Adrenal gland (tissue), 9 donors: ENCODE measurements at regions not wholly inside any gene's neighbourhood (a gene's known extent, or its start where the extent isn't known, plus 50 kb on each side); places are given as distances from the start of the nearest gene placed in this dataset.

Source experiments
- DNase-seq, 7 donors: peaks; one replicate each; pipeline ENCODE4 v3.0.0-alpha.2; 2019 to 2020
- H3K27ac ChIP-seq, 5 donors: fragments of 200-600 bp; sonication (generic) in 4 of 5; 1 replicate in 3 of 5; 2 replicates in 2 of 5; pipeline versions ENCODE4 v1.5.1 to v1.8.0; 2016 to 2020; ENCODE audit warnings: mild to moderate bottlenecking in 1 of 5
- H3K27me3 ChIP-seq: fragments of 200-600 bp; 2 replicates; pipeline ENCODE4 v1.8.0; 2021
- H3K36me3 ChIP-seq, 2 donors: fragments of 200-600 bp; replicated peaks in 1 of 2; 1 replicate in 1 of 2; 2 replicates in 1 of 2; pipeline versions ENCODE4 v1.5.1 to v1.8.0; 2018 to 2022
- H3K4me1 ChIP-seq, 2 donors: fragments of 200-600 bp; replicated peaks in 1 of 2; 1 replicate in 1 of 2; 2 replicates in 1 of 2; pipeline versions ENCODE4 v1.5.1 to v1.8.0; 2018 to 2021
- H3K4me3 ChIP-seq, 4 donors: fragments of 200-600 bp; sonication (generic) in 3 of 4; one replicate each; pipeline ENCODE4 v1.5.1; 2016 to 2018
- H3K9me3 ChIP-seq, 3 donors: fragments of 200-600 bp; sonication (generic) in 1 of 3; replicated peaks in 1 of 3; 1 replicate in 2 of 3; 2 replicates in 1 of 3; pipeline versions ENCODE4 v1.5.1 to v1.8.0; 2016 to 2021
- POLR2A ChIP-seq, 2 donors: fragments of 450-650 bp; IDR thresholded peaks; one replicate each; pipeline ENCODE4 v1.6.1; 2017; ENCODE audit warnings: antibody characterized with exemption in 2 of 2, mild to moderate bottlenecking in 2 of 2, moderate library complexity in 1 of 2
- WGBS, 4 donors: extraction: QIAGEN DNeasy Blood & Tissue Kit in 2 of 4; methylation state at CpG; one replicate each; pipeline versions ENCODE4 v1.1.5 to v1.1.7; 2013 to 2017; 5-methylcytosine and 5-hydroxymethylcytosine counted together
- intact Hi-C, 2 donors: fragments of 100-400 bp; cut with DNase I; formaldehyde crosslinking; loops; one replicate each; pipeline versions ENCODE4 v1.14.1 to v1.15.0; 2022 to 2023
- TF ChIP-seq, protein P1 (sequence below), 6 experiments: fragments of 450-650 bp in 4 of 6; fragments of 200-600 bp in 2 of 6; sonication (generic) in 1 of 6; IDR thresholded peaks; 1 replicate in 5 of 6; 2 replicates in 1 of 6; pipeline versions ENCODE4 v1.5.1 to v1.8.0; 2016 to 2021; ENCODE audit warnings: antibody characterized with exemption in 6 of 6, mild to moderate bottlenecking in 2 of 6, moderate library complexity in 1 of 6
- donor health status: healthy with polysubstance abuse.
- donor health status: Bipolar disorder and iron deficiency.
- donor health status: DM: yes; HTN: yes; CAD: no.
- donor health status: DM: no; HTN: no; CAD: no.
- donor health status: DM: no; HTN: no; CAD: no.

DNA sequence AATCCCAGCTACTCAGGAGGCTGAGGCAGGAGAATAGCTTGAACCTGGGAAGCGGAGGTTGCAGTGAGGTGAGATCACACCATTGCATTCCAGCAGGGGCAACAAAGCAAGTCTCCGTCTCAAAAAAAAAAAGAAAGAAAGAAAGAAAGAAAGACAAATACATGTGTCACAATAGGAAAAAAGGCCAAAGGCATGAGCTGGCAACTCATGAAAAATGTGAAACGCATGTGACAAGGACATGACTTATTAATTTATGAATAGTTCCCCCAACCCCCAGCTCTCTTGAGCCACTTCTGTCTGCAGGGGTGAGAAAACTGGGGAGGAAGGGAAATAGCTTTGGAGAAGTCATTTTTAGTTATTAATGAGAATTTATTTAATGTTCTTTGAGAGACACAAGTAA is 120.6 kb downstream of the AIPL1 start:
- Histone ChIP-seq H3K4me3 (no peak overlapping the region), H3K36me3 (no peaks in the 10 kb centered on the region), H3K9me3 (no peaks in the 10 kb centered on the region), H3K27me3 (no peaks in the 10 kb centered on the region), H3K4me1 (no peaks in the 10 kb centered on the region), H3K27ac (no peak overlapping the region)
- 50 to 61% (median 52%) methylated on average over 3 of the region's 3 CpGs for WGBS, 4 donors
- DNase-seq, result no peak
- TF ChIP-seq POLR2A (IDR thresholded peaks at IDR 0.05), result no peak
- TF ChIP-seq, protein P1, sequence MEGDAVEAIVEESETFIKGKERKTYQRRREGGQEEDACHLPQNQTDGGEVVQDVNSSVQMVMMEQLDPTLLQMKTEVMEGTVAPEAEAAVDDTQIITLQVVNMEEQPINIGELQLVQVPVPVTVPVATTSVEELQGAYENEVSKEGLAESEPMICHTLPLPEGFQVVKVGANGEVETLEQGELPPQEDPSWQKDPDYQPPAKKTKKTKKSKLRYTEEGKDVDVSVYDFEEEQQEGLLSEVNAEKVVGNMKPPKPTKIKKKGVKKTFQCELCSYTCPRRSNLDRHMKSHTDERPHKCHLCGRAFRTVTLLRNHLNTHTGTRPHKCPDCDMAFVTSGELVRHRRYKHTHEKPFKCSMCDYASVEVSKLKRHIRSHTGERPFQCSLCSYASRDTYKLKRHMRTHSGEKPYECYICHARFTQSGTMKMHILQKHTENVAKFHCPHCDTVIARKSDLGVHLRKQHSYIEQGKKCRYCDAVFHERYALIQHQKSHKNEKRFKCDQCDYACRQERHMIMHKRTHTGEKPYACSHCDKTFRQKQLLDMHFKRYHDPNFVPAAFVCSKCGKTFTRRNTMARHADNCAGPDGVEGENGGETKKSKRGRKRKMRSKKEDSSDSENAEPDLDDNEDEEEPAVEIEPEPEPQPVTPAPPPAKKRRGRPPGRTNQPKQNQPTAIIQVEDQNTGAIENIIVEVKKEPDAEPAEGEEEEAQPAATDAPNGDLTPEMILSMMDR (IDR thresholded peaks at IDR 0.05), result no peak
- intact Hi-C loops, result no loop called here

DNA sequence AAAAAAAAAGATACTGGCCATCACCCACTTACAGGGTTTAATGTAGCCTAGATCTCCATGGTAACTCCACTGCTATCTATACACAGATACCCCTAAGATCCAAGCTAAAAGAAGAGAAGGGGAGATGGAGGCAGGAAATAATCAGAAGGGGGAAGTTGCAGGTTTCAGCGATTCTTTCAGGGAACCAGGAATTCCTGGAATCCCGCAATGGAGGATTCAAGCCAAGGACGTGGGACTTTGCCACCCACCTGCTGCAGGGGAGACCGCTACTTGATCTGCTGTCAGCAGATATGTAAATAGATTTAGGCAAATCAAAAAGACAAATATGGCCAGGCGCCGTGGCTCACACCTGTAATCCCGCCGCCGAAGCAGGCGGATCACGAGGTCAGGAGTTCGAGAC is 121.1 kb downstream of the AIPL1 start:
- Histone ChIP-seq H3K4me1 (no peaks in the 10 kb centered on the region), H3K9me3 (no peaks in the 10 kb centered on the region), H3K27me3 (no peaks in the 10 kb centered on the region), H3K4me3 (no peak overlapping the region), H3K27ac (no peak overlapping the region), H3K36me3 (no peaks in the 10 kb centered on the region)
- no peak for DNase-seq
- 83 to 87% (median 86%) methylated on average over 12 of the region's 12 CpGs for WGBS, 4 donors
- TF ChIP-seq, protein P1 (IDR thresholded peaks at IDR 0.05), result no peak
- TF ChIP-seq POLR2A (IDR thresholded peaks at IDR 0.05), result no peak
- intact Hi-C loops, result no loop called here

DNA sequence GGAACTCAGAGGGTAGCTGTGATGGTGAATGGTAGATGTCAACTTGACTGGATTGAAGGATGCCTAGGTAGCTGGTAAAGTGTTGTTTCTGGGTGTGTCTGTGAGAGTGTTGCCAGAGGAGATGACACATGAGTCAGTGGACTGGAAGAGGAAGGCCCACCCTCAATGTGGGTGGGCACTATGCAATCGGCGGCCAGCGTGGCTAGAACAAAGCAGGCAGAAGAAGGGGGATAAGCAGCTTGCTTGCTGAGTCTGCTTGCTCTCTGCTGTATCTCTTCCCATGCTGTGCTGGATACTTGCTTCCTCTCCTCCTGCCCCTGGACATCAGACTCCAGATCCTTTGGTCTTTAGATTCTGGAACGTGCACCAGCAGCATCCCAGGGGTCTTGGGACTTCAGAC is 128.1 kb downstream of the AIPL1 start:
- intact Hi-C loops, result no loop called here
- DNase-seq, result no peak

DNA sequence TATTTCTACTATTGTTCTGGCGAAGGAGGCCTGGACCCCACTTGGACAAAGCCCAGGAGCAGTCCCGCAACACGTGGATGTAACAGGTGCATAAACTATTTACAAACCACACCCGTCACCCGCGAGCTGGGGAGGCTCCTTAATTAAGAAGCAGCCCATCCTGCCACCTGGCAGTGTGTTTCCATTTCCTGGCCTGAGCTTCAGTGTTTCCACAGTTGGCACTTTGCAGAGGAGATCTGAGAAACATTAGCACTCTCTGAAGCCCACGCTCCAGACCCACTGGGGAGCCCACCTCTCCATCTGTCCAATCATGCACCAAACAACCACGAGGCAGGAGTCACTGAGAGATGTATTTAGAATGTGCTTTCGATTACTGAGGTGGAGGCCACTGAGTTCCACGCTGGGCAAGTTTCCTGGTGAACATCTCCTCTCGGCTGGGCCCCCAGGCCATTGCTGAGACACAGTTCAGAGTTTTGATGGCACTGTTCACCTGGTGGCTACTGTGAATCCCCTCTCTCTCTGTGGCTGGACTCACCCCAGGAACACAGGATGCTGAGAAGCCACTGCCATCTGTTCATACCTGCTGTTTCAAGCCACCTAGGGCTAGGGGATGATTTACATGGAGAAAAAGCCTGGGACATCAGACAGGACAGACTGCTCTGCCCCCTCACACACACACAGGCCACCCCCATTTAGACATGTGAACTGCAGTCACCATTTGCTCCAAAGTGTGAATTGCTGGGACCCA is 129.1 kb downstream of the AIPL1 start:
- no peak for DNase-seq
- no peaks in the 10 kb centered on the region for H3K4me1 ChIP-seq
- H3K27ac ChIP-seq, result no peak overlapping the region
- no peaks in the 10 kb centered on the region for H3K27me3 ChIP-seq
- H3K9me3 ChIP-seq, result no peaks in the 10 kb centered on the region
- TF ChIP-seq POLR2A (IDR thresholded peaks at IDR 0.05), result no peak
- TF ChIP-seq, protein P1 (IDR thresholded peaks at IDR 0.05), result no peak
- WGBS, 4 donors, result 55 to 73% (median 67%) methylated on average over 8 to 11 of the region's 11 CpGs
- intact Hi-C loops, result no loop called here
- H3K36me3 ChIP-seq, result no peaks in the 10 kb centered on the region
- no peak overlapping the region for H3K4me3 ChIP-seq

More for the DNA sequence above, 128.1 kb downstream of the AIPL1 start:
- no peak overlapping the region for H3K4me3 ChIP-seq
- H3K27me3 ChIP-seq, result no peaks in the 10 kb centered on the region
- H3K4me1 ChIP-seq, result no peaks in the 10 kb centered on the region
- 17 to 22% (median 19%) methylated on average over 1 to 4 of the region's 4 CpGs for WGBS, 4 donors
- no peaks in the 10 kb centered on the region for H3K9me3 ChIP-seq
- no peak overlapping the region for H3K27ac ChIP-seq
- TF ChIP-seq POLR2A (IDR thresholded peaks at IDR 0.05), result no peak
- TF ChIP-seq, protein P1 (IDR thresholded peaks at IDR 0.05), result no peak
- H3K36me3 ChIP-seq, result no peaks in the 10 kb centered on the region
